GM18519 (cell line): ENCODE measurements at regions not wholly inside any gene's neighbourhood (a gene's known extent, or its start where the extent isn't known, plus 50 kb on each side); places are given as distances from the start of the nearest gene placed in this dataset.

Experiments used
- ATAC-seq: cut with Tn5 transposase; IDR thresholded peaks from one replicate; pipeline ENCODE4 v1.9.1; 2021; ENCODE audit warnings: mild to moderate bottlenecking, moderate library complexity; ENCODE audit not compliant: unreplicated experiment, low FRiP score

GRCh38 chr5:167250996-167251395, 1040.4 kb upstream of the WWC1 start:
- ATAC-seq: no peak

- no peak for ATAC-seq
These were observed 1037.3 kb upstream of the WWC1 start for GRCh38 chr5:167254132-167254531.

GRCh38 chr5:167255926-167256325, 1035.5 kb upstream of the WWC1 start:
- no peak for ATAC-seq

- no peak for ATAC-seq
These were observed 1031.6 kb upstream of the WWC1 start for GRCh38 chr5:167259806-167260205.

GRCh38 chr5:167261309-167262100, 1029.9 kb upstream of the WWC1 start:
- ATAC-seq: no peak

GRCh38 chr5:167263185-167263584, 1028.3 kb upstream of the WWC1 start:
- ATAC-seq: no peak

GRCh38 chr5:167264348-167264747, 1027.1 kb upstream of the WWC1 start:
- ATAC-seq: no peak

GRCh38 chr5:167268337-167268736, 1023.1 kb upstream of the WWC1 start:
- no peak for ATAC-seq

- no peak for ATAC-seq
These were observed 1022.3 kb upstream of the WWC1 start for GRCh38 chr5:167269146-167269545.

GRCh38 chr5:167271081-167271480, 1020.4 kb upstream of the WWC1 start:
- ATAC-seq: no peak

- no peak for ATAC-seq
These were observed 1019.9 kb upstream of the WWC1 start for GRCh38 chr5:167271511-167271910.

- ATAC-seq: no peak
These were observed 1011.3 kb upstream of the WWC1 start for GRCh38 chr5:167280111-167280510.

- no peak for ATAC-seq
These were observed 1009.5 kb upstream of the WWC1 start for GRCh38 chr5:167281925-167282324.

GRCh38 chr5:167283691-167284090, 1007.8 kb upstream of the WWC1 start:
- ATAC-seq: no peak

GRCh38 chr5:167284222-167284890, 1007.1 kb upstream of the WWC1 start:
- no peak for ATAC-seq

- no peak for ATAC-seq
These were observed 1005.9 kb upstream of the WWC1 start for GRCh38 chr5:167285591-167285990.

- ATAC-seq: no peak
These were observed 1004.6 kb upstream of the WWC1 start for GRCh38 chr5:167286891-167287290.

GRCh38 chr5:167290478-167290877, 1001.0 kb upstream of the WWC1 start:
- ATAC-seq: no peak

GRCh38 chr5:167294882-167295680, 996.4 kb upstream of the WWC1 start:
- ATAC-seq: no peak

GRCh38 chr5:167295681-167296005, 995.8 kb upstream of the WWC1 start:
- ATAC-seq: no peak

GRCh38 chr5:167296066-167296465, 995.4 kb upstream of the WWC1 start:
- no peak for ATAC-seq
